ENCODE measurements at regions not wholly inside any gene's neighbourhood (a gene's known extent, or its start where the extent isn't known, plus 50 kb on each side); places are given as distances from the start of the nearest gene placed in this dataset.

DNA sequence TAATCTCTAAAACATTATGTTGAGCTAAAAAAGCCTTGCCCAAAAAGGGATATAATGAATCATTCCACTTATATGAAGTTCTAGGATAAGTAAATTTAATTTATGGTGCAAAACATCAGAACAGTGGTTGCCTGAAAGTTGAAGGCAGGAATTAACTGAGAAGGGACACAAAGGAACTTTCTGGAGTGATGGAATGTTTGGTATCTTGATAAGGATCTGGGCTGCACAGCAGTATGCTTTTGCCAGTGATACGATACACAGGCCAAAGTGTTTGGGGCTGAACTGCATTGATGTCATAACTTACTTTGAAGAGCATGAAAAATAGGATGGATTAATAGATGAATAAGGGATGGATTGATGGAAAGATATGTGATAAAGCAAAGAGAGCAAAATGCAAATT lies 146.1 kb upstream of the LRFN2 start:
- Histone ChIP-seq H3K79me2 (ENCODE audit: control insufficient read depth, low read length) (no peaks in the 10 kb centered on the region), H3K27ac (ENCODE audit: low read depth, low read length) (no peak overlapping the region), H3K9me2 (replicated peaks; ENCODE audit: control insufficient read depth, low read length) (no peaks in the 10 kb centered on the region), H3K4me1 (ENCODE audit: control insufficient read depth, low read length) (peaks cover 33% of the 10 kb centered on the region), H3K27me3 (ENCODE audit: control insufficient read depth, low read length) (peaks cover 5% of the 10 kb centered on the region; the same call in 1 of the 2 replicates), H3F3A (ENCODE audit: control insufficient read depth, insufficient read depth) (no peaks in the 10 kb centered on the region), H3K36me3 (ENCODE audit: control insufficient read depth, low read length) (no peaks in the 10 kb centered on the region), H3K9me3 (ENCODE audit: control insufficient read depth, insufficient read depth, low read length) (no peaks in the 10 kb centered on the region), H3K4me2 (ENCODE audit: low read length) (0 out of 2 replicates have a peak overlapping the region, but pooled peaks have one; percentile 57), H4K20me1 (ENCODE audit: control insufficient read depth, insufficient read depth, low read depth, low read length) (no peaks in the 10 kb centered on the region), H3K4me3 (ENCODE audit: low read length) (peak overlapping the region; percentile 33; the same call in 1 of the 2 replicates)
- TF ChIP-seq, protein P1, sequence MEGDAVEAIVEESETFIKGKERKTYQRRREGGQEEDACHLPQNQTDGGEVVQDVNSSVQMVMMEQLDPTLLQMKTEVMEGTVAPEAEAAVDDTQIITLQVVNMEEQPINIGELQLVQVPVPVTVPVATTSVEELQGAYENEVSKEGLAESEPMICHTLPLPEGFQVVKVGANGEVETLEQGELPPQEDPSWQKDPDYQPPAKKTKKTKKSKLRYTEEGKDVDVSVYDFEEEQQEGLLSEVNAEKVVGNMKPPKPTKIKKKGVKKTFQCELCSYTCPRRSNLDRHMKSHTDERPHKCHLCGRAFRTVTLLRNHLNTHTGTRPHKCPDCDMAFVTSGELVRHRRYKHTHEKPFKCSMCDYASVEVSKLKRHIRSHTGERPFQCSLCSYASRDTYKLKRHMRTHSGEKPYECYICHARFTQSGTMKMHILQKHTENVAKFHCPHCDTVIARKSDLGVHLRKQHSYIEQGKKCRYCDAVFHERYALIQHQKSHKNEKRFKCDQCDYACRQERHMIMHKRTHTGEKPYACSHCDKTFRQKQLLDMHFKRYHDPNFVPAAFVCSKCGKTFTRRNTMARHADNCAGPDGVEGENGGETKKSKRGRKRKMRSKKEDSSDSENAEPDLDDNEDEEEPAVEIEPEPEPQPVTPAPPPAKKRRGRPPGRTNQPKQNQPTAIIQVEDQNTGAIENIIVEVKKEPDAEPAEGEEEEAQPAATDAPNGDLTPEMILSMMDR (IDR thresholded peaks at IDR 0.05; ENCODE audit: low read depth, low read length, poor library complexity, severe bottlenecking), result no peak
- TF ChIP-seq EZH2phosphoT487 (IDR thresholded peaks at IDR 0.05; ENCODE audit: borderline replicate concordance, low read length), result no peak

DNA sequence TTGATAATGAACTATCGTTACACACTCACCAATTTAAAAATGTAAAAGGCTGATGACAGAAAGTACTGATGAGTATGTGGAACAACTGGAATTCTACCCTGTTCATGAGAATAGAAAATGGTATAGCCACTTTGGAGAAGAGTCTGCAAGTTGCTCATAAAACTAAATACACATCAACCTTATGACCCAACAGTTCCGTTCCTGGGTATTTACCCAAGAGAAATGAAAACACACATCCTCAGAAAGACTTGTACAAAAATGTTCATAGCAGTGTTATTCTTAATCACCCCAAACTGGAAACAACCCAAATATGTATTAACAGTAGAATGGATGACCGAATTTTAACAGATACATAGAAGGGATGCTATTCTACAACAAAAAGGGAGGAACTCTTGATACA lies 145.7 kb upstream of the LRFN2 start:
- Histone ChIP-seq H3K27ac (ENCODE audit: low read depth, low read length) (no peak overlapping the region), H4K20me1 (ENCODE audit: control insufficient read depth, insufficient read depth, low read depth, low read length) (no peaks in the 10 kb centered on the region), H3F3A (ENCODE audit: control insufficient read depth, insufficient read depth) (no peaks in the 10 kb centered on the region), H3K9me3 (ENCODE audit: control insufficient read depth, insufficient read depth, low read length) (no peaks in the 10 kb centered on the region), H3K79me2 (ENCODE audit: control insufficient read depth, low read length) (no peaks in the 10 kb centered on the region), H3K4me2 (ENCODE audit: low read length) (no peak overlapping the region), H3K4me1 (ENCODE audit: control insufficient read depth, low read length) (peaks cover 33% of the 10 kb centered on the region), H3K4me3 (ENCODE audit: low read length) (no peak overlapping the region), H3K36me3 (ENCODE audit: control insufficient read depth, low read length) (no peaks in the 10 kb centered on the region), H3K27me3 (ENCODE audit: control insufficient read depth, low read length) (0 out of 2 replicates have a peak, but pooled peaks cover 2% of the 10 kb centered on the region), H3K9me2 (replicated peaks; ENCODE audit: control insufficient read depth, low read length) (no peaks in the 10 kb centered on the region)
- TF ChIP-seq, protein P1 (IDR thresholded peaks at IDR 0.05; ENCODE audit: low read depth, low read length, poor library complexity, severe bottlenecking), result no peak
- no peak for TF ChIP-seq EZH2phosphoT487 (IDR thresholded peaks at IDR 0.05; ENCODE audit: borderline replicate concordance, low read length)

DNA sequence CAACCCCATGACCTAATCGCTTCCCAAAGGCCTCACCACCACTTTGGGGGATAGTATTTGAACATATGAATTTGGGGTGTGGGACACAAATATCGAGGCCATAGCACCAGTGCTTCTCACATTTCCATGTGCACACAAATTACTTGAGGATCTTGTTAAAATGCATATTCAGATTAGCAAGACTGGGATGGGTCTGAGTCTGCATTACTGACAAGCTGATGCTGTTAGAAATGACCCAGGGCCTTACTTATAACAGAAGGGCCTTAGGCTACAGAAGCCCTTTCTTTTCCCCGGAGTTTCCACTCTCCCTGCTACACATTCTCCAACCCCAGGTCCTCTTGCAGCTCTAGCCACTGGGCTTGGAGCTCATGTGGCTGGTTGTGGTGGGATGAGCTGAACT lies 141.5 kb upstream of the LRFN2 start:
- no peak overlapping the region for H3K4me3 ChIP-seq (ENCODE audit: low read length)
- H3K9me2 ChIP-seq (replicated peaks; ENCODE audit: control insufficient read depth, low read length), result no peaks in the 10 kb centered on the region
- H3K4me2 ChIP-seq (ENCODE audit: low read length), result no peak overlapping the region
- H3K27me3 ChIP-seq (ENCODE audit: control insufficient read depth, low read length), result no peaks in the 10 kb centered on the region
- no peaks in the 10 kb centered on the region for H3F3A ChIP-seq (ENCODE audit: control insufficient read depth, insufficient read depth)
- peaks cover 24% of the 10 kb centered on the region for H3K4me1 ChIP-seq (ENCODE audit: control insufficient read depth, low read length)
- no peaks in the 10 kb centered on the region for H3K9me3 ChIP-seq (ENCODE audit: control insufficient read depth, insufficient read depth, low read length)
- TF ChIP-seq, protein P1 (IDR thresholded peaks at IDR 0.05; ENCODE audit: low read depth, low read length, poor library complexity, severe bottlenecking), result no peak
- no peak for TF ChIP-seq EZH2phosphoT487 (IDR thresholded peaks at IDR 0.05; ENCODE audit: borderline replicate concordance, low read length)
- no peaks in the 10 kb centered on the region for H4K20me1 ChIP-seq (ENCODE audit: control insufficient read depth, insufficient read depth, low read depth, low read length)
- H3K27ac ChIP-seq (ENCODE audit: low read depth, low read length), result no peak overlapping the region
- H3K36me3 ChIP-seq (ENCODE audit: control insufficient read depth, low read length), result no peaks in the 10 kb centered on the region
- no peaks in the 10 kb centered on the region for H3K79me2 ChIP-seq (ENCODE audit: control insufficient read depth, low read length)

Data from DOHH2 (cell line).